Keratinocyte (primary cell): ENCODE measurements at regions not wholly inside any gene's neighbourhood (a gene's known extent, or its start where the extent isn't known, plus 50 kb on each side); places are given as distances from the start of the nearest gene placed in this dataset.

ENCODE experiments used
- EZH2 ChIP-seq: IDR thresholded peaks from one replicate; pipeline ENCODE4 v1.6.1; 2012; ENCODE audit warnings: inconsistent platforms, mild to moderate bottlenecking, low read length, moderate library complexity
- TF ChIP-seq, protein P1 (sequence below), 3 experiments: IDR thresholded peaks in 1 of 3; conservative IDR thresholded peaks in 1 of 3; optimal IDR thresholded peaks in 1 of 3; 2 replicates in 2 of 3; 3 replicates in 1 of 3; pipeline versions ENCODE3 to v1.5.1; 2011; ENCODE audit warnings: low read length in 3 of 3, mild to moderate bottlenecking in 3 of 3, moderate library complexity in 2 of 3, control low read depth in 1 of 3, inconsistent platforms in 1 of 3; ENCODE audit not compliant: insufficient read depth in 2 of 3; ENCODE audit errors: extremely low read depth in 1 of 3

DNA sequence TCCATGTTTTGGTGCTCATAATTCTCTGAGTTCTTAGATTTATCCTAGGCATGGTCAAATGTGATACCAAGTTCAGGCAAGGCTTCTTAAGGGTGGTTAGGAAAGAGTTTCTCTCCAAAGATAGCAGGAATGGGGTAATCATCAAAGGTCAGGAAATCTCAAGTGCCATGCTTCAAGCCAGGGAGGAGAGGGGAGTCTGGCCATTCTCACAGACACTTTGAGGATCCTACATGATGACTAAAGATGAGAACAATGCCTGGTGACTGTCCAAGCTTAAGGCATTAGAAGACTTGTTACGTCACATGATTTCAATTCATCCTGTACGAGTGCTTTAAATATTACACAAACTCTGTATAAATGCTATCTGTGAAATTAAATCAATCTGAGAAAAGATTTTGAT is 59.4 kb downstream of the POM121L12 start:
- TF ChIP-seq, protein P1, sequence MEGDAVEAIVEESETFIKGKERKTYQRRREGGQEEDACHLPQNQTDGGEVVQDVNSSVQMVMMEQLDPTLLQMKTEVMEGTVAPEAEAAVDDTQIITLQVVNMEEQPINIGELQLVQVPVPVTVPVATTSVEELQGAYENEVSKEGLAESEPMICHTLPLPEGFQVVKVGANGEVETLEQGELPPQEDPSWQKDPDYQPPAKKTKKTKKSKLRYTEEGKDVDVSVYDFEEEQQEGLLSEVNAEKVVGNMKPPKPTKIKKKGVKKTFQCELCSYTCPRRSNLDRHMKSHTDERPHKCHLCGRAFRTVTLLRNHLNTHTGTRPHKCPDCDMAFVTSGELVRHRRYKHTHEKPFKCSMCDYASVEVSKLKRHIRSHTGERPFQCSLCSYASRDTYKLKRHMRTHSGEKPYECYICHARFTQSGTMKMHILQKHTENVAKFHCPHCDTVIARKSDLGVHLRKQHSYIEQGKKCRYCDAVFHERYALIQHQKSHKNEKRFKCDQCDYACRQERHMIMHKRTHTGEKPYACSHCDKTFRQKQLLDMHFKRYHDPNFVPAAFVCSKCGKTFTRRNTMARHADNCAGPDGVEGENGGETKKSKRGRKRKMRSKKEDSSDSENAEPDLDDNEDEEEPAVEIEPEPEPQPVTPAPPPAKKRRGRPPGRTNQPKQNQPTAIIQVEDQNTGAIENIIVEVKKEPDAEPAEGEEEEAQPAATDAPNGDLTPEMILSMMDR (optimal IDR thresholded peaks at IDR 0.05 in 1 of 3, IDR thresholded peaks at IDR 0.05 in 1 of 3, conservative IDR thresholded peaks at IDR 0.05 in 1 of 3; ENCODE audit: extremely low read depth in 1 of 3, insufficient read depth in 2 of 3, low read length in 3 of 3): no peak
- no peak for TF ChIP-seq EZH2
